ENCODE measurements at regions not wholly inside any gene's neighbourhood (a gene's known extent, or its start where the extent isn't known, plus 50 kb on each side); places are given as distances from the start of the nearest gene placed in this dataset.

- no peak for TF ChIP-seq CTCF (IDR thresholded peaks at IDR 0.05)
- TF ChIP-seq EZH2phosphoT487 (IDR thresholded peaks at IDR 0.05): no peak
These were observed 235.8 kb upstream of the ALCAM start for GRCh38 chr3:105130911-105131310.

Data from neural progenitor cell (in vitro differentiated cells).